Calu3 (cell line): ENCODE measurements at regions not wholly inside any gene's neighbourhood (a gene's known extent, or its start where the extent isn't known, plus 50 kb on each side); places are given as distances from the start of the nearest gene placed in this dataset.

ENCODE experiments used
- BruUV-seq: library from RNA; stranded (reverse); fragments of 400-500 nt; replicated peaks from 2 replicates; lab custom pipeline; 2021; lab: Mats Ljungman, UMichigan
- CTCF ChIA-PET: fragments of 300-600 bp; sonication (Branson Sonifier 250); formaldehyde crosslinking; loops from one replicate; lab custom pipeline; 2022; ENCODE audit warnings: antibody characterized with exemption; lab: Charles Lee
- DNase-seq: peaks from one replicate; pipeline ENCODE4 v3.0.0; 2022
- H3K27ac Mint-ChIP-seq: one replicate; pipeline ENCODE4 v1.8.0; 2022; ENCODE audit warnings: mixed read lengths; ENCODE audit not compliant: unreplicated experiment
- H3K27me3 Mint-ChIP-seq: one replicate; pipeline ENCODE4 v1.8.0; 2022; ENCODE audit warnings: mixed read lengths; ENCODE audit not compliant: unreplicated experiment
- H3K36me3 Mint-ChIP-seq: one replicate; pipeline ENCODE4 v1.8.0; 2022; ENCODE audit warnings: mild to moderate bottlenecking, moderate library complexity, mixed read lengths; ENCODE audit not compliant: insufficient read depth, unreplicated experiment
- H3K4me1 Mint-ChIP-seq: one replicate; pipeline ENCODE4 v1.8.0; 2022; ENCODE audit warnings: mild to moderate bottlenecking, low read depth, mixed read lengths; ENCODE audit not compliant: unreplicated experiment
- H3K4me3 Mint-ChIP-seq: one replicate; pipeline ENCODE4 v1.8.0; 2022; ENCODE audit warnings: mild to moderate bottlenecking, low read depth, moderate library complexity, mixed read lengths; ENCODE audit not compliant: unreplicated experiment
- H3K9me3 Mint-ChIP-seq: one replicate; pipeline ENCODE4 v1.8.0; 2022; ENCODE audit warnings: low read depth, mixed read lengths; ENCODE audit not compliant: unreplicated experiment
- intact Hi-C: fragments of 100-400 bp; cut with micrococcal nuclease; formaldehyde crosslinking; loops from one replicate; pipeline ENCODE4 v1.10.0; 2022; ENCODE audit not compliant: unreplicated experiment
- TF ChIP-seq, protein P1 (sequence below): fragments of 200-600 bp; IDR thresholded peaks from one replicate; pipeline ENCODE4 v1.8.0; 2022; ENCODE audit warnings: antibody characterized with exemption; ENCODE audit not compliant: unreplicated experiment

DNA sequence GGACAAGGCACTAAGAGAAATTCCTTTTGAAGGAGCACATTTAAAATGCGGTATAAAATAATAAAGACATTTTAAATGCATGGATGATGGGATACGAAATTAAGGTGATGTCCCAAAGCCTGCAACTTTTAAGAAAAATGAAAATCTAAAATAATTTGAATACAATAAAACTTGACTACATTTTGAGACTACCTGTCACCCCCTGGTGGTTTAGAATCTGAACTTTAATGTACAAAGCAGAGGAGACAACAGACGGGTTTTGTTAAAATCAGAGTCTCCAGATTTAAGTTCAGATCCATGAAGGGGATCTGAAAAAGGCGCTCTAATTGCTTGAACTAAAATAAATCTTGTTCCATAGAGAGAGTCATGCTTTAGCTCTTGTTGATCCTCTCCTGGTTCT is 1129.3 kb upstream of the PCDH20 start:
- intact Hi-C loops = no loop called here
- CTCF ChIA-PET = no interaction called here
- no peak overlapping the region for H3K27ac Mint-ChIP-seq
- no peaks in the 10 kb centered on the region for H3K9me3 Mint-ChIP-seq
- H3K27me3 Mint-ChIP-seq = no peaks in the 10 kb centered on the region
- TF ChIP-seq, protein P1, sequence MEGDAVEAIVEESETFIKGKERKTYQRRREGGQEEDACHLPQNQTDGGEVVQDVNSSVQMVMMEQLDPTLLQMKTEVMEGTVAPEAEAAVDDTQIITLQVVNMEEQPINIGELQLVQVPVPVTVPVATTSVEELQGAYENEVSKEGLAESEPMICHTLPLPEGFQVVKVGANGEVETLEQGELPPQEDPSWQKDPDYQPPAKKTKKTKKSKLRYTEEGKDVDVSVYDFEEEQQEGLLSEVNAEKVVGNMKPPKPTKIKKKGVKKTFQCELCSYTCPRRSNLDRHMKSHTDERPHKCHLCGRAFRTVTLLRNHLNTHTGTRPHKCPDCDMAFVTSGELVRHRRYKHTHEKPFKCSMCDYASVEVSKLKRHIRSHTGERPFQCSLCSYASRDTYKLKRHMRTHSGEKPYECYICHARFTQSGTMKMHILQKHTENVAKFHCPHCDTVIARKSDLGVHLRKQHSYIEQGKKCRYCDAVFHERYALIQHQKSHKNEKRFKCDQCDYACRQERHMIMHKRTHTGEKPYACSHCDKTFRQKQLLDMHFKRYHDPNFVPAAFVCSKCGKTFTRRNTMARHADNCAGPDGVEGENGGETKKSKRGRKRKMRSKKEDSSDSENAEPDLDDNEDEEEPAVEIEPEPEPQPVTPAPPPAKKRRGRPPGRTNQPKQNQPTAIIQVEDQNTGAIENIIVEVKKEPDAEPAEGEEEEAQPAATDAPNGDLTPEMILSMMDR = no peak
- BruUV-seq = no TSS peak
- no peaks in the 10 kb centered on the region for H3K36me3 Mint-ChIP-seq
- H3K4me3 Mint-ChIP-seq = no peak overlapping the region
- DNase-seq = no peak
- H3K4me1 Mint-ChIP-seq = no peaks in the 10 kb centered on the region

DNA sequence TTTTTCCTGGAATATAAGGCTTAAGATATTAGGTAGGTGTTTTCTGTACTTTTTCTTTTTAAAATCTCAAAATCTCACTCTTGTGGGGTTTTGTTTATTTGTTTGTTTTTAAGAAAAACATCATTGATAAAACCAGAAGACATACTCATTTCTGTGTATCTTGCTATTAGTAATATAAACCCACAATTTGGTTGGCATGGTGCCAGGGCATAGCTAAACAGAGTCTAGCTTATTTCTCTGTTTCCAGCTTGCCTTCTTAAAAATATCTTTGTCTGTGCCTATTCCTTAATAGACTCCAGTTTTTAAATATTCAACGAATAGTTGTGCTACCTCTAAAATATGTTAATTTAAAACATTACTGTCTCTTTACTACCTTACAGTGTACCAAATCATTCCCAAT is 1121.9 kb upstream of the PCDH20 start:
- BruUV-seq = no TSS peak
- Mint-ChIP-seq H3K4me3 (no peak overlapping the region), H3K4me1 (no peaks in the 10 kb centered on the region), H3K9me3 (no peaks in the 10 kb centered on the region), H3K36me3 (no peaks in the 10 kb centered on the region), H3K27me3 (no peaks in the 10 kb centered on the region), H3K27ac (no peak overlapping the region)
- TF ChIP-seq, protein P1 = no peak
- intact Hi-C loops = no loop called here
- CTCF ChIA-PET = no interaction called here
- no peak for DNase-seq

DNA sequence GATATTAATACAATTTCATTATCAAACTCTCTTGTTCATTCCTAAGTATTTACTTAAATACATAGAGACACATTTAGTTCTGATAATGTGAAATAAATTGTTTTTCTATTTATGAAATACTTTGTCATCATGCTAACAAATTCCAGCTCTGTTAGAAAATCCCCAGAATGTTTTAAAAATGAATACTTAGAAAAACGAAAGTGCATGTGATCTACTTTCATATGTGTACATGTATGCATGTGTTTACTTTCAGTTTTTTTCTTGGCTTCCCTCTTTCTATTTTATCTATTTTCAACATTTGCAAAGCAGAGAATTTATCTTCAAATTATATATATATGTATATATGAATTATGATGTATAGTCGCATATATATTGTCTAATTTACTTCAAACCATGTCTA is 1110.0 kb upstream of the PCDH20 start:
- BruUV-seq = no TSS peak
- TF ChIP-seq, protein P1 = no peak
- CTCF ChIA-PET = no interaction called here
- no peak overlapping the region for H3K27ac Mint-ChIP-seq
- no peak for DNase-seq
- H3K4me3 Mint-ChIP-seq = no peak overlapping the region
- no peaks in the 10 kb centered on the region for H3K27me3 Mint-ChIP-seq
- H3K36me3 Mint-ChIP-seq = no peaks in the 10 kb centered on the region
- H3K9me3 Mint-ChIP-seq = no peaks in the 10 kb centered on the region
- intact Hi-C loops = no loop called here
- H3K4me1 Mint-ChIP-seq = no peaks in the 10 kb centered on the region

DNA sequence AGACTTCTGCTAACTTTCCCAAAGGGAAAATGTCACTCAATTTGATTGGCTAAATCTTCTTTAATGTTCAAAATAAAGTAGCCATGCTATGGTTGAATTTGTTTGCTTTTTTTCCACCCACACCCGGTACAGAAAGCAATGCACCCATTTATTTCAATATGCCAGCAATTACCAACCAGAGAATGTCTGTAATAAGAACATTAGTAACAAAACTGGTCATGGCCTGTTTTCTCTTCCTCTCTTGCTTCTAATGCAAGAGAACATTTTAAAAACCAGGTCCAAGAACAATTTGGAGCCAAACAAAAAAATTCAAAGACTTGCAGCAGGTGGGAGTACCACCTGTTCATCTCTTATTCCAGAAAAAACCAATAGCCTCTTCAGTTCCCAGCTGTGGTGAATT is 1108.8 kb upstream of the PCDH20 start:
- DNase-seq = no peak
- no peaks in the 10 kb centered on the region for H3K27me3 Mint-ChIP-seq
- H3K27ac Mint-ChIP-seq = no peak overlapping the region
- intact Hi-C loops = no loop called here
- H3K4me3 Mint-ChIP-seq = no peak overlapping the region
- TF ChIP-seq, protein P1 = no peak
- no peaks in the 10 kb centered on the region for H3K36me3 Mint-ChIP-seq
- no peaks in the 10 kb centered on the region for H3K4me1 Mint-ChIP-seq
- no TSS peak for BruUV-seq
- no peaks in the 10 kb centered on the region for H3K9me3 Mint-ChIP-seq
- CTCF ChIA-PET = no interaction called here
